ENCODE measurements at regions not wholly inside any gene's neighbourhood (a gene's known extent, or its start where the extent isn't known, plus 50 kb on each side); places are given as distances from the start of the nearest gene placed in this dataset.
"Not testable (repeated sequence)": the region's sequence is repeated elsewhere in the genome, so short reads cannot be mapped to it uniquely, and the experiment has no call there.

DNA sequence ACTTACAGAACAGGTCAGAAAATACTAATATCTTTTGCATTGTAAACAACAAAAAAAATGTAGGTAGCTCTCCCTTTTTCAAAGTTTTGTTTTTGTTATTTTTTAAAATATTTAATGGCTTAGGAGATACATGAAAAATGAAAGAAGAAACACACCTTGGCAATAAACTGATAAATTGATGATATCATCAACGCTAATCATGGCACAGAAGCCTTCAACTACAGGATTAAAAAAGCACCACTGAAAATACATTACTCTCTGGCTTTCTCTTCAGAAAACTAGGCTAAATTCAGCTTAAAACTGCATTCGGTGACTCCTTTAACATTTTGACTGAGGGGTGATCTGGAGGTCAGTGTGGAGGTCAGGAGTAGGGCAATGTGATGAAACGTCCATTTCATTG is 1018.8 kb upstream of the FANCL start:
- no peak for DNase-seq

DNA sequence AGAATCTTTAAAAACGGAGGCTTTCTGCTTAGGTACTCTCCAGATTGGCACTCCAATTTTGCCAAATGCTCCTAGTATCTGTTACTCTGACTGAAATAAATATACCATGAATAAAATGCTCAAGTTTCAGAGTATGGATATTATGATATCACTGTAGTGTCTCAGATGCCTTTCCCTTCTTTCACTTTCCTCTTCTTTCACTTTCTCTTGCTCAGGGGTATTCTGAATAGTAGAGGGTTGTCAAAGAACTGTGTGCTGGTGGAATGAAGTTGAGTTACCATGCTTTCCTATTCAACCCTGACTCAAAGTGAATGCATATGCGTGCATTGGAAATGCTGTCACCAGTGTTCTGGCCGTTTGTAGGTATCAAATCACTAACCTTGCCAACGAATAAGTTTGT is 1015.2 kb upstream of the FANCL start:
- DNase-seq: no peak

DNA sequence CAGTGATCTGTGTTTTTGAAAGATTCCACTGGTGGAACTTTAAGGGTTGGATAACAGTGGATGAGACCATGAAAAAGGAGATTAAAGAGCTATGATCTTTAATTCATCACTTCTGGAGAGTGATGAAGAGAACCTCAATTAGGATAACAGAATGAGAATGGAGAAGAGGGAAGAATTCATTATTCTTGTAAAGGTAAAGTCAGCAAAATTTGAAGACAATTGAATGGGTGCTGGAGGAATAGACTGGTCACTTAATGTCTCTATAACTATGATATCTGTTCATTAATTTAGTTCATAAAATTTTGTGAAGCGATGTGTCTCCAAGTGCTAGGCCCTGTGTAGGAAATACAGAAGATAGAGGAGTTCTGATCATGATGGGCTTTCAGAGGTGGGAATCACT is 1013.2 kb upstream of the FANCL start:
- no peak for DNase-seq

DNA sequence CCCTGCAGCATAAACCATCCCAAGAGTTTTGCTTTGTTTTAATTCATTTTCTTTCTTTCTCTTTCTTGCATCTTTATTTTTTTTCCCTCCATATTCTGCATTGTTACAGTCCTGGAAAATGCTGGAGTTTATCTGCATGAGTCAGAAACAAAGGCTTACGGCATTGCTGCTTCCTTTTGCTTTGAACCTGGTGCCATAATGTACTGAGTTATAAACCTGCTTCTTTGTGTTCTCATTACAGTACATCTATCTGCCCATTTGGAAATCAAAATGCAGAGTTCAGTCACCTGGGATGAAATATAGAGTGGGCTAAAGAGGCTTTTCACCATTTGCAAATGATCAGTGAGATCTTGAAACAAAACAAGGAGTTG is 1009.2 kb upstream of the FANCL start:
- DNase-seq: no peak

DNA sequence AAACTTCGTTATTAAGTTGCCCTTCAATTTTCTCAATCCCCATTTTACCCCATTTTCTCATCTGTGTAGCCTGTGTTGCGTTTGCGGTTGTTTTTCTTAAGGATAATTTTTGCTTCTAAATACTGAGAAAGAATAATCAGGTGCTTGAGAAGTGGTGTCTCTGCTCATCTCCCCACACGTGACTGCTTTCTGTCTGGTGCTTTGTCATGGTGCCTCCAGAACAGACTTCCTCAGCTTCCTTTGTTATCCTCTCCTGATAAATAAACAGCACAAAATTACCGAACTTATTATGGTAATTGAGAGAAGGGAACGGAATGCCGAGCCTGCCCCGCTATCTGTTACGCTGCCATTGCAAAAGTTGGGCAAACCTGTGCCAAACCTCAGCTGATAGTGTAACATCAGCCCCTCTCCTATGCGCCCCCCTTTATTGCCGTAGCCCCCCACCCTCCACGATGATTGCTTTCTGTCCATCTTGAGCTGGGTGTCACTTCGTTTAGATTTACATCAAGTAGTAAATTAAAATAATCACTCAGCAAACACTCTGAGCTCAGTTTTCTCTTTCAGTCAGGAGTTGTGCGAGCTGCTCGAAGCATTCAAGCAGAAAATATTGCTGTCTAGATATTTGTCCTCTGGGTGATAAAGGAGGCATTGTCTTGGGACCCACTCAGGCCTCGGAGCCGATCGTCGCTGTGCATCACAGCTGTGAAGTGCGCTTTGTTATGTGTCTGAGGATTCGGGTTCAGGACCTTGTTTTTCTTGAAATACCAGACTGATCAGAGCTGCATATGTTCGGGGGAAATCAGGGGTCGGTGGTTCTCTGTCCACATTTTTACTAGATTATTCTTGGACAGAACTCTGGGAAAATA is 1008.5 kb upstream of the FANCL start:
- no peak for DNase-seq

DNA sequence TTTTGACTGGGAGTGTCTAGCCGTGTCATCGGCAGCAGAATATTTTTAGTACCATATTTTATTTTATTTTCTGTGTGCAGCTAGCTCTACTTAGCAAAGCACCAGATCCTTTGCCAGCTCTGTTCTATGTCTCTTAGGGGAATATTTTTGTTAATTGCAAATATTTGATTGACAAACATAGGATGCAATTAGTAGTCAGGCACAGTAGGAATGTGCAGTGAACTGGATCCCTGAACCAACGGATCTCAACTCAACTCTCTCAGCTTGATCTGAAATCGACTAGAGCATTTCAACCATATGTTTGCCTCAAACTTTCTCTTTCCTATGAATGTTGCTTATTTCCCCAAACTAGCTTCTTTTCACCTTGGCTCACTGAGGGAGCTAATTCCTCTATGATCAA is 998.0 kb upstream of the FANCL start:
- no peak for DNase-seq

GRCh38 chr2:59237311-59237710 is 996.2 kb upstream of the FANCL start:
- DNase-seq: no peak

DNA sequence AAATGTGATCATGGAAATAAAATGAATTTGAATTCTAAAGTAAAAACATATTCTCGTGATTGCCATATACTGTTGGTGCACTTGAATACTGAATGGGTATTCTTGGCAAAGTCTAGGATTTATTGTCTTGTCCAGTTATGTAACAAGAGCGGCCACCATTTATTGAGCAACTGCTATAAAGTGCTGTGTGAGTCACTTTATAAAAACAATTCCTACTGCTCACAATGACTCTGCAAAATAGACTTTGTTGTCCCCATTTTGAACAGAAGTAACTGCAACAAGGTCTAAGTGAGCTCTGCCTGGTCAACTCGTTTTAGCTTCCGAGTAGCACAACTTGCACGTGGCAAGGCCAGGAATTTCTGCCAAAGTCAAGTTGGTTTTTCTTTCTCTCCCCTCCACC is 995.6 kb upstream of the FANCL start:
- DNase-seq: no peak

- DNase-seq: no peak
These were observed 992.8 kb upstream of the FANCL start for GRCh38 chr2:59233920-59234319.

- DNase-seq: no peak
These were observed 992.3 kb upstream of the FANCL start for GRCh38 chr2:59233448-59233847.

- DNase-seq: no peak
These were observed 991.5 kb upstream of the FANCL start for GRCh38 chr2:59232394-59233165.

- not testable (repeated sequence) for DNase-seq
These were observed 985.2 kb upstream of the FANCL start for GRCh38 chr2:59226362-59226761.

DNA sequence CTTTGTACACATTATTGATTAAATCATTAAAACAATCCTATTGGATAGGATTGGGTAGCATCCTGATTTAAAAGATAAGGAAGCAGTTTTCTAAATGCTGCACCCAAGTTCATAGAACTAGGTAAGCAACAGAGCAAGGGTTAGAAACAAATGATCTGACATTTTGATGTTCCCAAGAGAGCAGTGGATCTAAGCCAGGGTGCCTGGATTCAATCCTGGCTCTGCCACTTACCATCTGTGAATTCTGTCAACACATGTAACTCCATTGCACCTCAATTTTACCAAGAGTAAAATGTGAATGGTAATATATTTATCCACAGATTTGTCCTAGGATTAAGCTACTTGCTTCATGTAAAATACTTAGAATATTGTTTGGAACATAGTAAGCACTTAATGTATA is 982.6 kb upstream of the FANCL start:
- no peak for DNase-seq

DNA sequence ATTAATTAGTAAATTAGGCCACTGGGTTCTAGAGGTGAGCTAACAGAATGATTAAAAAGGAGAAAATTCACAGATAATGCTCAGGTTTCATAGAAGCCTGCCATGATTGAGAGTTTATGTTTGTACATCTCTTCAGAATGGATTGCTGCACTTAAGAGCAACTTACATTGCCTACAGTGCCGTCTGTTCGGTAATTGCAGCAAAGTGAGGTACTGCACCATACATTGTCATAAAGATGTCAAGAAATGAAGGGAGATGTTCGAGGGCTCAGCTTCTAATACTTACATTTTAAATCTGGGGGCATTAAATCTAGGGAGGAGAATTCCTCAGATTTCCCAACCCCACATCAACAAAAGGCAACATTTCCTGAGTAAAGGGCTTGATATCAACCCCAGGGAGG is 976.2 kb upstream of the FANCL start:
- DNase-seq: no peak

DNA sequence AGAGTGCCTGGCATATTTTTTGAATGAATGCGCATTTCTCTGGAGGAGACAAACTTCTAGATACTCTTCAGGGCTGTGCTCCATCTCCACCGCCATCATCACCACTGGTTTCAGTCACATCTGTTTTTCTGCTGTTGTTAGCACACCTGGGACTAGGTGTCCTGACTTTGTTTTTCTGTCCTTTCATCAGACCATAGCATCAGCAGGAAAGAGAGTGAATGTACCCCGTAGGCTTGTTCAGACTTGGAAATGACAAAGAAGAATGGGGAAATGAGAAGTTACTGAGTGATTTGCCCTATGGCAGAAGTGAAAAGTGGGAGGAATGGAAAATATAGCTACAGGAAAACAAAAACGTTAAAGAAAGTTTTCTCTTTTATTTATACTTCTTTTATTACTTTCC is 965.2 kb upstream of the FANCL start:
- DNase-seq: no peak

- no peak for DNase-seq
These were observed 962.9 kb upstream of the FANCL start for GRCh38 chr2:59204040-59204439.

DNA sequence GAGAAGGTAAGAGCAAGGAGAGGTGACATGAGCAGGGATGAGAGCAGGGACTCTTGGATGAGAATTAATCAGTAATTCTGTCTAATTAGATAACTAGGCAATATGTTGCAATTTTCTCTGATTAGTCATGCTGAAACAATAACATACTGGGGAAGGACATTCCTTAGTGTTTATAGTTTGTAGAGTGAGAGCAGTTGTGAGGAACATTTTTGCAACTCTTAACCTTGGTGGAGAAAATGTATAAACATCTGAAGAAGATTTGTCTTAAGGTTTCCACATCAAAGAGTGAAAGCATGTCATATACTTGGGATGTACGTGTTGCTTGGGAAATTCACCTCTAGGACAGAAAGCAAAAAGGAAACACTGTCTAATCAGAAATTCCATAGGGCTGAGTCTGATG is 955.4 kb upstream of the FANCL start:
- no peak for DNase-seq

GRCh38 chr2:59195851-59196250 is 954.7 kb upstream of the FANCL start:
- DNase-seq: no peak

GRCh38 chr2:59191781-59192180 is 950.7 kb upstream of the FANCL start:
- DNase-seq: no peak

GRCh38 chr2:59190518-59190917 is 949.4 kb upstream of the FANCL start:
- no peak for DNase-seq

DNA sequence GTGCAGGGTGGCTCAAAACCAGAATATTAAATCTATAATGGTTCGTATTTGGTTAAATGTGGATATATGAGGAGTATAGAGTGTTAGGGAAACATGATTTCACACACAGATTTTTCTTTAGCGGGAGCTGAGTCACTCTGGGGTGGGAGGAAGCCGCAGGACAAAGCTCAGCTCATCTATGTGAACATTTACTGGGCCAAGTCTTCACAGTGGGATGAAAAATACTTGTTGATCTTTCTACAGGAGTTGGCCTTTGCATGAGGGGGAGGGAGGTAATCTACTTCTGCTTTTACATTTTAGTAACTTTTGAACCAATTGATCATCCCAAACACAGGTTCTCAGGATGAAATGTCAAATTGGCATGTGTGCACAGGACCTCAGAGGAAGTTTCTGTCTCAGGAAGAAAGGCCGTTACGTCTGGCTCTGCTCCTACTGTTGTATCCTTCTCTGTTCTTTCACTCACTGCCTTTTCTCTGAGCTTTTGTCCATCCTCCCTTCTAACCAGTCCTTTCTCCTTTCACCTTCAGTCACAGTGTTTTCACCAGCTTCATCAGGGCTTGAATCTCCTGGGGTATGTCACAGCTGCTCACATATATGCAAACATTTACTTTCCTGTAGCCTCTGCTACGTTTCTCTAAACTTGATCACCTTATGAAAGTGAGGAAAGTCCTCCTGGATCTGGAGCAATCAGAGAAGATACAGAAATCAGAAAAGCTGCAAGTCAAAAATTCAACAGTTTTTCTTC is 943.3 kb upstream of the FANCL start:
- no peak for DNase-seq

DNA sequence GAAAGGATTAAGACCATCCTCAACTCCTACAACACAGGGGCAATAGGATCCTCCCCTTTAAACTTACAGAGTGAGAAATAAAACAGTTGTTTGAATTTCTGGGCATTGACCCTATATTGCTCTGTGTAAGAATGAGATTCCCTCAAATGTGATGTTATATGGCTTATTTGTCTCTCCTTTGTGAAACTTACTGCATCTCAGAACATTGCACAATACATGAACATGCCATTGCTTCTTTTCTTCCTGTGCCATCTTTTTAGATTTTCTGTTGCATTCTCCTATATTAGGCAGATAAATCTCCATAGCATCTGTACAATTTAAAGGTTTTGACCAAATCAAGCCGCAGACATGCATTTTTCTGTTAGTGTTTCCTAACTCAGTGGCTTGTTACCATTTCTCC is 941.9 kb upstream of the FANCL start:
- DNase-seq: no peak

GRCh38 chr2:59182249-59182648 is 941.1 kb upstream of the FANCL start:
- peak; percentile 11 for DNase-seq
